LoVo (cell line): ENCODE measurements at regions not wholly inside any gene's neighbourhood (a gene's known extent, or its start where the extent isn't known, plus 50 kb on each side); places are given as distances from the start of the nearest gene placed in this dataset.
"Not testable (repeated sequence)": the region's sequence is repeated elsewhere in the genome, so short reads cannot be mapped to it uniquely, and the experiment has no call there.

Experiments used
- DNase-seq: peaks from one replicate; pipeline ENCODE4 v3.0.0-alpha.2; 2016; ENCODE audit warnings: low spot score

GRCh38 chr15:69601711-69602504 lies 149.3 kb downstream of the RPLP1 start:
- no peak for DNase-seq

- DNase-seq: no peak
These were observed 150.3 kb downstream of the RPLP1 start for GRCh38 chr15:69602921-69603320.

GRCh38 chr15:69603369-69604071 lies 150.9 kb downstream of the RPLP1 start:
- DNase-seq: no peak

GRCh38 chr15:69604072-69604411 lies 151.4 kb downstream of the RPLP1 start:
- peak; percentile 36 for DNase-seq

GRCh38 chr15:69606144-69606543 lies 153.5 kb downstream of the RPLP1 start:
- DNase-seq: no peak

GRCh38 chr15:69606921-69607500 lies 154.4 kb downstream of the RPLP1 start:
- no peak for DNase-seq

- no peak for DNase-seq
These were observed 156.0 kb downstream of the RPLP1 start for GRCh38 chr15:69608661-69609060.

GRCh38 chr15:69609176-69609575 lies 156.6 kb downstream of the RPLP1 start:
- DNase-seq: no peak

GRCh38 chr15:69609776-69610175 lies 157.2 kb downstream of the RPLP1 start:
- no peak for DNase-seq

- no peak for DNase-seq
These were observed 157.7 kb downstream of the RPLP1 start for GRCh38 chr15:69610277-69610676.

GRCh38 chr15:69610858-69611257 lies 158.2 kb downstream of the RPLP1 start:
- DNase-seq: no peak

- no peak for DNase-seq
These were observed 159.5 kb downstream of the RPLP1 start for GRCh38 chr15:69612112-69612511.

GRCh38 chr15:69613182-69613581 lies 160.6 kb downstream of the RPLP1 start:
- no peak for DNase-seq

- no peak for DNase-seq
These were observed 161.4 kb downstream of the RPLP1 start for GRCh38 chr15:69613988-69614387.

GRCh38 chr15:69615736-69616135 lies 163.1 kb downstream of the RPLP1 start:
- DNase-seq: no peak

GRCh38 chr15:69616558-69616957 lies 163.9 kb downstream of the RPLP1 start:
- DNase-seq: no peak

- not testable (repeated sequence) for DNase-seq
These were observed 164.5 kb downstream of the RPLP1 start for GRCh38 chr15:69617144-69617543.

- no peak for DNase-seq
These were observed 171.0 kb downstream of the RPLP1 start for GRCh38 chr15:69623392-69624154.

GRCh38 chr15:69624155-69624520 lies 171.5 kb downstream of the RPLP1 start:
- DNase-seq: no peak

- no peak for DNase-seq
These were observed 172.2 kb downstream of the RPLP1 start for GRCh38 chr15:69624816-69625215.

GRCh38 chr15:69625328-69625727 lies 172.7 kb downstream of the RPLP1 start:
- DNase-seq: no peak
